ENCODE measurements at regions not wholly inside any gene's neighbourhood (a gene's known extent, or its start where the extent isn't known, plus 50 kb on each side); places are given as distances from the start of the nearest gene placed in this dataset.

DNA sequence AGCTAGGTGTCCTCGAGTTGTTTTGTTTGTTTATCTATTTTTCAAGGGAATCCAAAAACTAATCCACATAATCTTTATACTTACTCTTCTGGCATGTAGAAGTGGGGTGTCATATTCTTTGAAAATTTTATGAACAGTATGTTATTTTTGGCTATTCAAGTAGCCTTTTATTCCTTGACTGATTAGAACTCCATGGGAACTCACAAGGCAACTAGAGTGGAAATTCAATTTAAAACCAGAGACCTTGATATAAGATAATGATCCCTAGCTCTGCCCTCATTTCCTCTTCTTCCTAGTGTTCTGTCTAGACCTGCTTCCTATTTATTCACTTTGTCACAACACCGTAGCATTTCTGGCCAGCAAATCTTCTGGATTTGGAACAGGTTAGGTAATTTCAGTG is 1123.7 kb upstream of the C9orf72 start:
- H3K4me1 ChIP-seq (replicated peaks), result no peaks in the 10 kb centered on the region
- H3K27ac ChIP-seq, result no peak overlapping the region
- no peak for TF ChIP-seq POLR2AphosphoS5 (IDR thresholded peaks at IDR 0.05)
- no peak for TF ChIP-seq POLR2A (IDR thresholded peaks at IDR 0.05)
- TF ChIP-seq, protein P1, sequence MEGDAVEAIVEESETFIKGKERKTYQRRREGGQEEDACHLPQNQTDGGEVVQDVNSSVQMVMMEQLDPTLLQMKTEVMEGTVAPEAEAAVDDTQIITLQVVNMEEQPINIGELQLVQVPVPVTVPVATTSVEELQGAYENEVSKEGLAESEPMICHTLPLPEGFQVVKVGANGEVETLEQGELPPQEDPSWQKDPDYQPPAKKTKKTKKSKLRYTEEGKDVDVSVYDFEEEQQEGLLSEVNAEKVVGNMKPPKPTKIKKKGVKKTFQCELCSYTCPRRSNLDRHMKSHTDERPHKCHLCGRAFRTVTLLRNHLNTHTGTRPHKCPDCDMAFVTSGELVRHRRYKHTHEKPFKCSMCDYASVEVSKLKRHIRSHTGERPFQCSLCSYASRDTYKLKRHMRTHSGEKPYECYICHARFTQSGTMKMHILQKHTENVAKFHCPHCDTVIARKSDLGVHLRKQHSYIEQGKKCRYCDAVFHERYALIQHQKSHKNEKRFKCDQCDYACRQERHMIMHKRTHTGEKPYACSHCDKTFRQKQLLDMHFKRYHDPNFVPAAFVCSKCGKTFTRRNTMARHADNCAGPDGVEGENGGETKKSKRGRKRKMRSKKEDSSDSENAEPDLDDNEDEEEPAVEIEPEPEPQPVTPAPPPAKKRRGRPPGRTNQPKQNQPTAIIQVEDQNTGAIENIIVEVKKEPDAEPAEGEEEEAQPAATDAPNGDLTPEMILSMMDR (IDR thresholded peaks at IDR 0.05), result no peak
- no peak overlapping the region for H3K4me3 ChIP-seq
- no peaks in the 10 kb centered on the region for H3K9me3 ChIP-seq
- H3K36me3 ChIP-seq, result no peaks in the 10 kb centered on the region
- H3K27me3 ChIP-seq (replicated peaks; ENCODE audit: insufficient read depth), result no peaks in the 10 kb centered on the region
- intact Hi-C loops (cut with DNase I), result no loop called here
- DNase-seq (ENCODE audit: low spot score), result no peak
- WGBS, result 12% methylated on average over 2 of the region's 2 CpGs

DNA sequence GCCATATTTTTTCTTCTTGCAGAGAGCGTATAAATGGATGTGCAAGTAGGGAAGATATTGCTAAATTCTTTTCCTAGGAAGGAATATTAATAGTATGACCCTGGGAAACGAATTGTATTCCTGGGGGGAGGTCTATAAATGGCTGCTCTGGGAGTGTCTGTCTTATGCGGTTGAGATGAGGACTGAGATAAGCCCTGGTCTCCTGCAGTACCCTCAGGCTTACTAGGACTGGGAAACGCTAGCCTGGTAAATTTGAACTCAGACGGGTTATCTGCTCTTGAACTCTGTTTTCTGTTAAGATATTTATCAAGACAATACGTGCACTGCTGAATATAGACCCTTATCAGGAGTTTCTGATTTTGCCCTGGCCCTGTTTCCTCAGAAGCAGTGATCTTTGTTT is 1126.4 kb upstream of the C9orf72 start:
- no peak for DNase-seq (ENCODE audit: low spot score)
- H3K36me3 ChIP-seq, result no peaks in the 10 kb centered on the region
- H3K4me1 ChIP-seq (replicated peaks), result no peaks in the 10 kb centered on the region
- H3K27me3 ChIP-seq (replicated peaks; ENCODE audit: insufficient read depth), result no peaks in the 10 kb centered on the region
- intact Hi-C loops (cut with DNase I), result no loop called here
- WGBS, result 92% methylated on average over 6 of the region's 6 CpGs
- H3K4me3 ChIP-seq, result no peak overlapping the region
- no peak overlapping the region for H3K27ac ChIP-seq
- H3K9me3 ChIP-seq, result no peaks in the 10 kb centered on the region
- TF ChIP-seq POLR2AphosphoS5 (IDR thresholded peaks at IDR 0.05) (no peak), POLR2A (IDR thresholded peaks at IDR 0.05) (no peak)
- TF ChIP-seq, protein P1 (IDR thresholded peaks at IDR 0.05), result no peak

DNA sequence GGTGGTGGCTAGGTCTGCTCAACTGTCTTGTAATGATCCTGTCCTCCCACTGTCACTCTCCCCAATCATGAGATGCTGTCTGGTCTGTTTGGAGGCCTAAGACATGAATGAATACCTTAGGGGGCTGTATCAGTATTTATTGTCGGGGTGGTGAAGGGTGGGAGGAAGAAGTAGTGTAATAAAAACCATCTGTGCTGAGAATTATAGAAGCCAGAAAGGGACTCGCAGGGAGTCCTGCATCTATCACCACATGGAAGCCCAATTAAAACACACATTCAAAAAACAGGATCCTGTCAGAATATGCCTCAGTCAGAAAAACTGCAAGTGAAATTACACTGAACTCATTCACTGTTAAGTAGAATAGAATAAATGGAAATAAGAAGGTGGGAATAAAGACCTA is 1134.3 kb upstream of the C9orf72 start:
- intact Hi-C loops (cut with DNase I), result no loop called here
- no peaks in the 10 kb centered on the region for H3K27me3 ChIP-seq (replicated peaks; ENCODE audit: insufficient read depth)
- 52% methylated on average over 2 of the region's 2 CpGs for WGBS
- no peaks in the 10 kb centered on the region for H3K36me3 ChIP-seq
- H3K4me3 ChIP-seq, result no peak overlapping the region
- H3K27ac ChIP-seq, result no peak overlapping the region
- DNase-seq (ENCODE audit: low spot score), result no peak
- no peaks in the 10 kb centered on the region for H3K4me1 ChIP-seq (replicated peaks)
- H3K9me3 ChIP-seq, result no peaks in the 10 kb centered on the region
- TF ChIP-seq POLR2A (IDR thresholded peaks at IDR 0.05) (no peak), POLR2AphosphoS5 (IDR thresholded peaks at IDR 0.05) (no peak)
- TF ChIP-seq, protein P1 (IDR thresholded peaks at IDR 0.05), result no peak

DNA sequence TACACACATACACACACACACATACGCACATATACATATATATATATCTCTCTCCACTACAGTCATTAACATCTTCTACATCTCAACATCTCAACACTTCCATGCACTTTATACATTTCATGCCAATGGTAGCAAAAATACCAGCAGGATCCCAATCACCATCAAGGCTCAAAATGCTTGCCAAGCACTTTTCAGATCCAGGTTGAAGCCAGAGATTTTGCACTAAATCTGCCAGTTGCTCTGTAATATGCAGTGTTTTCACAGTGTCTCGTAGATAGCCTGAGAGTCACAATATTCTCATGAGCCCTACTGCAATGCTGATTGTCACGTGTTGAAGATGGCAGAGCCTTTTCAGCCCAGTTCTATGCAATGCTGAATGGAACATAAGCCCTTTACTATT is 1140.9 kb upstream of the C9orf72 start:
- H3K36me3 ChIP-seq, result no peaks in the 10 kb centered on the region
- no peak overlapping the region for H3K27ac ChIP-seq
- no peaks in the 10 kb centered on the region for H3K4me1 ChIP-seq (replicated peaks)
- 88% methylated on average over 3 of the region's 3 CpGs for WGBS
- H3K4me3 ChIP-seq, result no peak overlapping the region
- TF ChIP-seq POLR2A (IDR thresholded peaks at IDR 0.05), result no peak
- TF ChIP-seq, protein P1 (IDR thresholded peaks at IDR 0.05), result no peak
- no peak for TF ChIP-seq POLR2AphosphoS5 (IDR thresholded peaks at IDR 0.05)
- no peaks in the 10 kb centered on the region for H3K27me3 ChIP-seq (replicated peaks; ENCODE audit: insufficient read depth)
- DNase-seq (ENCODE audit: low spot score), result no peak
- intact Hi-C loops (cut with DNase I), result no loop called here
- no peaks in the 10 kb centered on the region for H3K9me3 ChIP-seq

GRCh38 chr9:28718226-28718625 is 1144.9 kb upstream of the C9orf72 start:
- Histone ChIP-seq H3K27ac (no peak overlapping the region), H3K36me3 (no peaks in the 10 kb centered on the region), H3K27me3 (replicated peaks; ENCODE audit: insufficient read depth) (no peaks in the 10 kb centered on the region), H3K9me3 (no peaks in the 10 kb centered on the region), H3K4me1 (replicated peaks) (no peaks in the 10 kb centered on the region), H3K4me3 (no peak overlapping the region)
- intact Hi-C loops (cut with DNase I), result no loop called here
- WGBS, result 65% methylated on average over 1 of the region's 1 CpG
- TF ChIP-seq, protein P1 (IDR thresholded peaks at IDR 0.05), result no peak
- no peak for TF ChIP-seq POLR2AphosphoS5 (IDR thresholded peaks at IDR 0.05)
- no peak for TF ChIP-seq POLR2A (IDR thresholded peaks at IDR 0.05)
- no peak for DNase-seq (ENCODE audit: low spot score)

All from prostate gland (tissue), 2 donors.